ENCODE measurements at regions not wholly inside any gene's neighbourhood (a gene's known extent, or its start where the extent isn't known, plus 50 kb on each side); places are given as distances from the start of the nearest gene placed in this dataset.

GRCh38 chr13:80065996-80066395 lies 274.9 kb downstream of the SPRY2 start:
- no peaks in the 10 kb centered on the region for H3K79me2 ChIP-seq (replicated peaks; ENCODE audit: insufficient read depth)
- H3K9me2 ChIP-seq (ENCODE audit: insufficient read depth), result 0 out of 2 replicates have a peak, but pooled peaks cover 12% of the 10 kb centered on the region
- Mint-ChIP-seq H3K36me3 (ENCODE audit: low read depth) (no peaks in the 10 kb centered on the region), H3K4me1 (peaks cover 11% of the 10 kb centered on the region), H3K27me3 (ENCODE audit: insufficient read depth, low read depth, poor library complexity) (no peaks in the 10 kb centered on the region), H3K4me3 (no peak overlapping the region), H3K9me3 (peaks cover 3% of the 10 kb centered on the region; the same call in 1 of the 3 replicates), H3K27ac (no peak overlapping the region)
- no peak for DNase-seq (ENCODE audit: low spot score)
- no peak overlapping the region for H3K4me3 ChIP-seq
- H3F3A ChIP-seq (replicated peaks; ENCODE audit: low read depth), result no peaks in the 10 kb centered on the region
- no peak overlapping the region for H3K27ac ChIP-seq (ENCODE audit: low read depth)
- H3K36me3 ChIP-seq (ENCODE audit: insufficient read depth), result no peaks in the 10 kb centered on the region
- no peaks in the 10 kb centered on the region for H3K27me3 ChIP-seq (ENCODE audit: insufficient read depth)
- no peak overlapping the region for H2AFZ ChIP-seq
- no peaks in the 10 kb centered on the region for H4K20me1 ChIP-seq (replicated peaks; ENCODE audit: insufficient read depth)
- no peak overlapping the region for H3K4me2 ChIP-seq
- TF ChIP-seq EZH2 (IDR thresholded peaks at IDR 0.05; ENCODE audit: low read depth, unreplicated experiment) (no peak), ZNF114 (CRISPR knock-in tag; IDR thresholded peaks at IDR 0.05) (no peak), REST (IDR thresholded peaks at IDR 0.05; ENCODE audit: unreplicated experiment) (no peak), ZNF331 (CRISPR knock-in tag; IDR thresholded peaks at IDR 0.05; ENCODE audit: low read depth) (no peak), POLR2AphosphoS5 (IDR thresholded peaks at IDR 0.05; ENCODE audit: low read depth) (no peak), ZNF462 (CRISPR knock-in tag; IDR thresholded peaks at IDR 0.05) (no peak), STAT1 (IDR thresholded peaks at IDR 0.05; ENCODE audit: unreplicated experiment) (no peak), CREB1 (CRISPR knock-in tag; IDR thresholded peaks at IDR 0.05; ENCODE audit: low read depth) (no peak), CTCF (conservative IDR thresholded peaks at IDR 0.05; ENCODE audit: low read depth in 2 of 2) (no peak), ETS1 (IDR thresholded peaks at IDR 0.05) (no peak), NANOG (IDR thresholded peaks at IDR 0.05; ENCODE audit: borderline replicate concordance) (no peak), EZH2phosphoT487 (IDR thresholded peaks at IDR 0.05; ENCODE audit: unreplicated experiment) (no peak)
- no peak for ATAC-seq
- no peaks in the 10 kb centered on the region; the same call in 1 of the 2 replicates for H3K4me1 ChIP-seq (ENCODE audit: insufficient read depth)

All from GM23338 (cell line).